ENCODE measurements at regions not wholly inside any gene's neighbourhood (a gene's known extent, or its start where the extent isn't known, plus 50 kb on each side); places are given as distances from the start of the nearest gene placed in this dataset.

DNA sequence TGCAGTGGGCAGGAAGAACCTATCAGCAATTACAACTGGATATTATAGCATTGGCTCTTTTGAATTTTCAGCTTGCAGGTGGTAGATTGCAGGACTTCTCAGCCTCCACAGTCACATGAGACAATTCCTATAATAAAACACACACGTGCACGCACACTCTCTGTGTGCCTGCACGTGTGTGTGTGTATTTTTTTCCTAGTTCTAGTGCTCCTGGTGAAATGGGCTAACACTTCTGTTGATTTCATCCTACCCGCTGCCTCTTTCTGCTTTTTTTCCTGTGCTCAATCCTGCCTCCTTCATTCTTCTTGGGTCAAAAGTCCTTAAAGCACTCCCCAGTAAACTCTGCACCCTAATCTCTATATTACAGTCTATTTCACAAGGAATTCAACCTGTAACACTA, 320.1 kb downstream of the OSTF1 start:
- intact Hi-C loops (cut with micrococcal nuclease) = no loop called here
- Histone ChIP-seq H3K4me1 (ENCODE audit: control insufficient read depth in 1 of 2, insufficient read depth in 2 of 2, low read length in 2 of 2) (no peaks in the 10 kb centered on the region), H3K9ac (ENCODE audit: low read length) (no peak overlapping the region), H3K79me2 (ENCODE audit: insufficient read depth, low read length) (no peaks in the 10 kb centered on the region), H4K20me1 (ENCODE audit: insufficient read depth) (no peaks in the 10 kb centered on the region), H3K36me3 (ENCODE audit: control insufficient read depth in 1 of 2, insufficient read depth in 2 of 2, low read length in 2 of 2) (no peaks in the 10 kb centered on the region; a peak in 1 of 4 replicates), H3K9me2 (ENCODE audit: insufficient read depth) (no peaks in the 10 kb centered on the region), H3K27me3 (ENCODE audit: insufficient read depth, low read length) (peaks cover 4% of the 10 kb centered on the region; the same call in 1 of the 2 replicates), H3K4me3 (replicated peaks in 1 of 2; ENCODE audit: low read depth in 1 of 2, low read length in 2 of 2) (no peak overlapping the region), H3K4me2 (ENCODE audit: low read length) (no peak overlapping the region), H3K9me3 (ENCODE audit: control insufficient read depth in 1 of 2, insufficient read depth in 1 of 2, low read depth in 1 of 2, low read length in 2 of 2) (no peaks in the 10 kb centered on the region), H2AFZ (ENCODE audit: low read depth, low read length, poor library complexity, severe bottlenecking) (no peak overlapping the region), H3K27ac (ENCODE audit: low read depth, low read length) (no peak overlapping the region)
- ChIA-PET POLR2A (no interaction called here), CTCF (no interaction called here), RAD21 (ENCODE audit: low non-redundant PET in 1 of 2, low total read pairs in 2 of 2, uncharacterized antibody in 2 of 2, unreplicated experiment in 2 of 2) (no interaction called here)
- ATAC-seq (no peak), DNase-seq (ENCODE audit: low read depth, low spot score) (no peak)
- BruUV-seq (replicated peaks) = no TSS peak
- TF ChIP-seq, protein P1, sequence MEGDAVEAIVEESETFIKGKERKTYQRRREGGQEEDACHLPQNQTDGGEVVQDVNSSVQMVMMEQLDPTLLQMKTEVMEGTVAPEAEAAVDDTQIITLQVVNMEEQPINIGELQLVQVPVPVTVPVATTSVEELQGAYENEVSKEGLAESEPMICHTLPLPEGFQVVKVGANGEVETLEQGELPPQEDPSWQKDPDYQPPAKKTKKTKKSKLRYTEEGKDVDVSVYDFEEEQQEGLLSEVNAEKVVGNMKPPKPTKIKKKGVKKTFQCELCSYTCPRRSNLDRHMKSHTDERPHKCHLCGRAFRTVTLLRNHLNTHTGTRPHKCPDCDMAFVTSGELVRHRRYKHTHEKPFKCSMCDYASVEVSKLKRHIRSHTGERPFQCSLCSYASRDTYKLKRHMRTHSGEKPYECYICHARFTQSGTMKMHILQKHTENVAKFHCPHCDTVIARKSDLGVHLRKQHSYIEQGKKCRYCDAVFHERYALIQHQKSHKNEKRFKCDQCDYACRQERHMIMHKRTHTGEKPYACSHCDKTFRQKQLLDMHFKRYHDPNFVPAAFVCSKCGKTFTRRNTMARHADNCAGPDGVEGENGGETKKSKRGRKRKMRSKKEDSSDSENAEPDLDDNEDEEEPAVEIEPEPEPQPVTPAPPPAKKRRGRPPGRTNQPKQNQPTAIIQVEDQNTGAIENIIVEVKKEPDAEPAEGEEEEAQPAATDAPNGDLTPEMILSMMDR (IDR thresholded peaks at IDR 0.05 in 2 of 3, conservative IDR thresholded peaks at IDR 0.05 in 1 of 3; ENCODE audit: borderline replicate concordance in 1 of 3, insufficient read depth in 1 of 3, low read depth in 2 of 3, low read length in 2 of 3) = no peak
- no peak for TF ChIP-seq JUND (IDR thresholded peaks at IDR 0.05)
- TF ChIP-seq SRF (IDR thresholded peaks at IDR 0.05; ENCODE audit: low read depth) = no peak
- no peak for TF ChIP-seq ZFX (IDR thresholded peaks at IDR 0.05)
- no peak for TF ChIP-seq EGR1 (IDR thresholded peaks at IDR 0.05; ENCODE audit: low read depth)
- no peak for TF ChIP-seq POLR2A (IDR thresholded peaks at IDR 0.05; ENCODE audit: borderline replicate concordance, extremely low read depth, insufficient read depth, insufficient read length)
- TF ChIP-seq, protein P2, sequence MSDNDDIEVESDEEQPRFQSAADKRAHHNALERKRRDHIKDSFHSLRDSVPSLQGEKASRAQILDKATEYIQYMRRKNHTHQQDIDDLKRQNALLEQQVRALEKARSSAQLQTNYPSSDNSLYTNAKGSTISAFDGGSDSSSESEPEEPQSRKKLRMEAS (IDR thresholded peaks at IDR 0.05) = no peak
- no peak for TF ChIP-seq RAD21 (IDR thresholded peaks at IDR 0.05; ENCODE audit: low read depth)
- no peak for TF ChIP-seq FOSL1 (IDR thresholded peaks at IDR 0.05; ENCODE audit: low read depth)
- no peak for TF ChIP-seq EZH2phosphoT487 (IDR thresholded peaks at IDR 0.05; ENCODE audit: borderline replicate concordance)
- TF ChIP-seq ELF1 (IDR thresholded peaks at IDR 0.05; ENCODE audit: borderline replicate concordance, low read depth) = no peak
- TF ChIP-seq EZH2 (IDR thresholded peaks at IDR 0.05) = no peak
- no peak for TF ChIP-seq ZNF274 (IDR thresholded peaks at IDR 0.05; ENCODE audit: low read depth, low read length)
- TF ChIP-seq, protein P3, sequence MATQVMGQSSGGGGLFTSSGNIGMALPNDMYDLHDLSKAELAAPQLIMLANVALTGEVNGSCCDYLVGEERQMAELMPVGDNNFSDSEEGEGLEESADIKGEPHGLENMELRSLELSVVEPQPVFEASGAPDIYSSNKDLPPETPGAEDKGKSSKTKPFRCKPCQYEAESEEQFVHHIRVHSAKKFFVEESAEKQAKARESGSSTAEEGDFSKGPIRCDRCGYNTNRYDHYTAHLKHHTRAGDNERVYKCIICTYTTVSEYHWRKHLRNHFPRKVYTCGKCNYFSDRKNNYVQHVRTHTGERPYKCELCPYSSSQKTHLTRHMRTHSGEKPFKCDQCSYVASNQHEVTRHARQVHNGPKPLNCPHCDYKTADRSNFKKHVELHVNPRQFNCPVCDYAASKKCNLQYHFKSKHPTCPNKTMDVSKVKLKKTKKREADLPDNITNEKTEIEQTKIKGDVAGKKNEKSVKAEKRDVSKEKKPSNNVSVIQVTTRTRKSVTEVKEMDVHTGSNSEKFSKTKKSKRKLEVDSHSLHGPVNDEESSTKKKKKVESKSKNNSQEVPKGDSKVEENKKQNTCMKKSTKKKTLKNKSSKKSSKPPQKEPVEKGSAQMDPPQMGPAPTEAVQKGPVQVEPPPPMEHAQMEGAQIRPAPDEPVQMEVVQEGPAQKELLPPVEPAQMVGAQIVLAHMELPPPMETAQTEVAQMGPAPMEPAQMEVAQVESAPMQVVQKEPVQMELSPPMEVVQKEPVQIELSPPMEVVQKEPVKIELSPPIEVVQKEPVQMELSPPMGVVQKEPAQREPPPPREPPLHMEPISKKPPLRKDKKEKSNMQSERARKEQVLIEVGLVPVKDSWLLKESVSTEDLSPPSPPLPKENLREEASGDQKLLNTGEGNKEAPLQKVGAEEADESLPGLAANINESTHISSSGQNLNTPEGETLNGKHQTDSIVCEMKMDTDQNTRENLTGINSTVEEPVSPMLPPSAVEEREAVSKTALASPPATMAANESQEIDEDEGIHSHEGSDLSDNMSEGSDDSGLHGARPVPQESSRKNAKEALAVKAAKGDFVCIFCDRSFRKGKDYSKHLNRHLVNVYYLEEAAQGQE (IDR thresholded peaks at IDR 0.05; ENCODE audit: low read depth) = no peak
